AG10803 (cell line): ENCODE measurements at regions not wholly inside any gene's neighbourhood (a gene's known extent, or its start where the extent isn't known, plus 50 kb on each side); places are given as distances from the start of the nearest gene placed in this dataset.

Experiments
- DNase-seq: peaks from one replicate; pipeline ENCODE4 v3.0.0; 2010; ENCODE audit warnings: low read depth
- H3K4me3 ChIP-seq: 2 replicates; pipeline ENCODE4 v1.5.1; 2011; ENCODE audit warnings: mild to moderate bottlenecking, low read length, control low read depth
- CTCF ChIP-seq: conservative IDR thresholded peaks from 2 replicates; pipeline ENCODE4 v1.5.1; 2011; ENCODE audit warnings: mild to moderate bottlenecking, low read length, control low read depth, inconsistent platforms

GRCh38 chr9:96140296-96141127 is 161.5 kb downstream of the HSD17B3 start:
- H3K4me3 ChIP-seq, result no peak overlapping the region
- peak; percentile 3 for DNase-seq
- TF ChIP-seq CTCF, result 0 out of 2 replicates have a peak, but pooled peaks have one; percentile 8

DNA sequence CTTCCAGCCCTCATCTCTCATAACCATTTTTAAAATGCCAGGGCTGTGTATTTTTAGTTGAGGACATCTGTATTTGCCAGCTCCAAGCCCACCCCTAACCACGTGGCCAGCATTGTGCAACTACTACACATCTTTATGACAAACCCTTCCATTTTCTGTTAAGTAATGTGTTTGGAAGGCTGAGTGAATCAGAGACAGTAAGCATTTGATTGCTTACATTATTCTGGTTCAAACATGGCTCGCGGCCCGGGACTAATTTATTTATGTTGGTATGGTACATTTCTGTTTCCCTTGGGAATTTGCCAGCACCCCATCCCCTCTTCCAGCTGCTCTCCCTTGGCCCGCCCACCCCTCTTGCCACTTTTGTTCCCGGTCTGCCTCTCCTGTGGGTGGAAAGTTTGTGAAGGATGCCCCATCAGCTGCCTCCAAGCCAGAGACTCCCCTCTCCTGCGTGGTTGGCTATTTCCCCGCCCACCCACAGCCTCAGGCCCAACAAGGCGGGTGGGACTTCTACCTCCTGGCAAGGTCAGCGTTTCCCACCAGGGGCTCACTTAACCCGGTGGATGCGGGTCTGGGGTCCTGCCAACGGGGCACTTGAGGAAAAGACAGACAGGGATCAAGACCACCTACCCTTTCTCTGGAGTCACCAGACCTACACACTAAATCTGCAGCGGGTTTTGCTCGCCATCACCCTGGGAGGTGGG is 162.2 kb downstream of the HSD17B3 start:
- no peak overlapping the region for H3K4me3 ChIP-seq
- no peak for TF ChIP-seq CTCF
- peak; percentile 85 for DNase-seq

DNA sequence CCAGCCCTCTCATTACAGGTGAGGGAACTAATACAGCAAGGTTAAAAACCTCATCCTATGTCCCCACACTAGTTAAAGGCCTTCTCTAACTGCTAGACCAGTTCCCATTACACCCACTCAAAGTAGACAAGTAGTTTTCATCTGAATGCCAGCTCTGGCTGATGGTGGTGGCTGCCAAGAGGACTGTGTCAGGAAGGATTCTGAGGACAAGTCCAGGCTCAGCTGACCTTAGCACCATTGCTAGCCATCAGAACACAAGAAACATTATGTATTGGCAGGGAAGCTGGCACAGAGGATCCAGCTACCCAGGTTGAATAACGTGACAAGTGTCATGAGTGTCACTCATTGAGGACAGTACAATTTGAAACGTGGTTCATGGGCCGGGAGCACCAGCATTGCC is 163.4 kb downstream of the HSD17B3 start:
- DNase-seq, result no peak
- no peak overlapping the region for H3K4me3 ChIP-seq
- no peak for TF ChIP-seq CTCF

DNA sequence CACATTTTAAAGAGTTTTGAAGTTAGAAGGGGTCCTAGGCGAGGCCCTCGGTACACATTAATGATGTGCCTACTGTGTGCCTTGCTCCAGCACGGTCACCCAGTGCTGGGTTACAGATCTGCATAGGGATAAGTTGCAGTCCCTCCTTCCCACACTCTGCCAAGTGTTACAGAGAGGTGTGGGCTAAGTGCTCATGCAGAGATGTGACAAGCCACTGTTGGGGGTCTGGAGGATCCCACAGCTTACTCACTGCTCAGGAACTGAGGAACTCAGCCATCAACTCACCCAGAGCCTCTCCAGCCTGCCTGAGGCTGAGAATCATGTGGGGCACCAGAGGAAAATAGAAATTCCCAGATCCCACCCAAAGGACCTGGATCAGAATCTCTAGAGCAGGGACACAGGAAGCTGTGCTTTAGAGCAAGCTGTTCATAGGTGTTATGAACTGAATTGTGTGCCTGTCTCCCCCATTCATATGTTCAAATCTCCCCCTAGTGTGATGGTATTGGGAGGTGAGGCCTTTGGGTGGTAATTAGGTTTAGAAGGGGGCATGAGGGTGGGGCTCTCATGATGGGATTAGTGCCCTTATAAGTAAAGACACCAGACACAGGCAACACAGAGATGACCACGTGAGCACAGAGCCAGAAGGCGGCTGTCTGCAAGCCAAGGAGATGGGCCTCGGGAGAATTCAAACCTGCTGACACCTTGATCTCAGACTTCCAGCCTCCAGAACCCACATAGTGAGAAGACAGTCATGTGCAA is 164.1 kb downstream of the HSD17B3 start:
- DNase-seq, result peak; percentile 7
- H3K4me3 ChIP-seq, result peak overlapping the region; percentile 50
- no peak for TF ChIP-seq CTCF

DNA sequence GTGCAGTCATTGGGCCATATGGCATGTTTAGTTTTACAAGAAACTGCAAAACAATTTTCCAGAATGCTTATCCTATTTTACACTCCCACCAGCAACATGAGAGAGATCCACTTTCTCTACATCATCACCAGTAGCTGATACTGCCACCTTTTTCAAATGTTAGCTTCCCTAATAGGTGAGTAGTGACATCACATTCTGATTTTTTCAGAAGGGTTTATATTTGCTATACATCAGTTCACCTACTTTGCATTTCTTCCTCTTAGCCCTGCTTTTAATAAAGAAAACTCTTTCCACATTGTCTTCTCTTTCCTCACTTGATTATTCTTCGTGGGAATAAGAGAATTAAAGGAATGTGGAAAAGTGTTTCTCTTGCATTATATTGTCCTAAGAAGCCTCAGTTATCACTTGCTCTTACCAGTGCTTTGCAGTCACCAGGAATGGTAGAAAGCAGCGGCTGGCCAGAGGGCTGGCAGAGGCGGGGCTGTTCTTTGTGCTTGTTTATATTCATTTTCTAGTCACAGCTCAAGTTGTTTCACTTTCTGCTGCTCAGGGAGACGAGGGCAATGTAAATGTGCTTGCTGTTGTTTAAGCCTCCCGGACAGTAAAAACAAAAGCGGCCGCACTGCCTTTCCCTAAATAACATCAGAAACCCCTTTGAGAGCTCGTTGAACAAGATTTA is 164.8 kb downstream of the HSD17B3 start:
- DNase-seq, result peak; percentile 65
- no peak for TF ChIP-seq CTCF
- H3K4me3 ChIP-seq, result peak overlapping the region; percentile 50

DNA sequence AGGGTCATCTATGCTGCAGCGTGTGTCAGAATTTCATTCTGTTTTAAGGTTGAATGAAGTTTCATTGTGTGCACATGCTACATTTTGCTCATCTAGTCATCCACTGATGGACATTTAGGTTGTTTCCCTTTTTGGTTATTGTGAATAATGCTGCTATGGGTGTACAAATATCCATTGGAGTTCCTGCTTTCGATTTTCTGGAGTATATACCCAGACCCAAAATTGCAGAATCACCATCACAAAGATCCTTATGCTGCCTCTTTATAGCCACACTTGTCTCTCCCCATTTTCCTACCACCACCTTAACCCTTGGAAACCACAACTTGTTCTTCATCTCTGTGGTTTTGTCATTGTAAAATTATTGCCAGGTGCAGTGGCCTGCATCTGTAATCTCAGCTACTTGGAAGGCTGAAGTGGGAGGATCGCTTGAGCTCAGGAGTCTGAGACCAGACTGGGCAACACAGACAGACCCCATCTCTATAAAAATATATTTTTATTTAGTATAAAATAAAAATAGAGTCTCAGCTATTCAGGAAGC is 166.2 kb downstream of the HSD17B3 start:
- no peak for DNase-seq
- H3K4me3 ChIP-seq, result no peak overlapping the region
- no peak for TF ChIP-seq CTCF
